HepG2 (cell line): ENCODE measurements at regions not wholly inside any gene's neighbourhood (a gene's known extent, or its start where the extent isn't known, plus 50 kb on each side); places are given as distances from the start of the nearest gene placed in this dataset.

Source experiments
- ARNTL ChIP-seq: sonication (generic); formaldehyde crosslinking; IDR thresholded peaks from 2 replicates; pipeline ENCODE4 v1.4.0; 2020; ENCODE audit warnings: mild to moderate bottlenecking, missing genetic modification reagents
- ELF4 ChIP-seq: sonication (generic); formaldehyde crosslinking; IDR thresholded peaks from 2 replicates; pipeline ENCODE4 v1.5.0; 2020; ENCODE audit warnings: missing genetic modification reagents, mild to moderate bottlenecking, moderate library complexity, borderline replicate concordance
- ZNF644 ChIP-seq: IDR thresholded peaks from 2 replicates; pipeline ENCODE4 v1.6.1; 2016; ENCODE audit warnings: low read depth
- TF ChIP-seq, protein P1 (sequence below): sonication (generic); formaldehyde crosslinking; IDR thresholded peaks from 2 replicates; pipeline ENCODE4 v1.4.0; 2020; ENCODE audit warnings: missing genetic modification reagents

- TF ChIP-seq, protein P1, sequence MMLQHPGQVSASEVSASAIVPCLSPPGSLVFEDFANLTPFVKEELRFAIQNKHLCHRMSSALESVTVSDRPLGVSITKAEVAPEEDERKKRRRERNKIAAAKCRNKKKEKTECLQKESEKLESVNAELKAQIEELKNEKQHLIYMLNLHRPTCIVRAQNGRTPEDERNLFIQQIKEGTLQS (CRISPR knock-in tag) = no peak
- TF ChIP-seq ZNF644 (CRISPR knock-in tag) (no peak), ELF4 (no peak), ARNTL (CRISPR knock-in tag) (no peak)
Observed at GRCh38 chr20:12916699-12917098, 92.1 kb upstream of the SPTLC3 start.
